PC-3 (cell line): ENCODE measurements at regions not wholly inside any gene's neighbourhood (a gene's known extent, or its start where the extent isn't known, plus 50 kb on each side); places are given as distances from the start of the nearest gene placed in this dataset.

Source experiments
- CTCF ChIP-seq: fragments of 300-600 bp; sonication (generic); conservative IDR thresholded peaks from 2 replicates; pipeline ENCODE4 v1.5.1; 2017; ENCODE audit warnings: antibody characterized with exemption, low read depth, mild to moderate bottlenecking, low read length
- EZH2 ChIP-seq: fragments of 300-600 bp; sonication (generic); IDR thresholded peaks from one replicate; pipeline ENCODE4 v1.6.1; 2017; ENCODE audit warnings: antibody characterized with exemption, mild to moderate bottlenecking, low read length; ENCODE audit not compliant: unreplicated experiment
- EZH2phosphoT487 ChIP-seq: fragments of 300-600 bp; sonication (generic); IDR thresholded peaks from 2 replicates; pipeline ENCODE4 v1.6.1; 2018; ENCODE audit warnings: mild to moderate bottlenecking, antibody characterized with exemption, low read length, borderline replicate concordance

GRCh38 chr16:9689597-9689996 lies 492.6 kb downstream of the GRIN2A start:
- TF ChIP-seq EZH2 (no peak), CTCF (no peak), EZH2phosphoT487 (no peak)
